ENCODE measurements at regions not wholly inside any gene's neighbourhood (a gene's known extent, or its start where the extent isn't known, plus 50 kb on each side); places are given as distances from the start of the nearest gene placed in this dataset.
"Not testable (repeated sequence)": the region's sequence is repeated elsewhere in the genome, so short reads cannot be mapped to it uniquely, and the experiment has no call there.

GRCh38 chr14:53408175-53408879 lies 255.2 kb upstream of the DDHD1 start:
- DNase-seq (ENCODE audit: low spot score) = no peak
- no peak for TF ChIP-seq CTCF (IDR thresholded peaks at IDR 0.05; ENCODE audit: extremely low read depth, missing control alignments)

DNA sequence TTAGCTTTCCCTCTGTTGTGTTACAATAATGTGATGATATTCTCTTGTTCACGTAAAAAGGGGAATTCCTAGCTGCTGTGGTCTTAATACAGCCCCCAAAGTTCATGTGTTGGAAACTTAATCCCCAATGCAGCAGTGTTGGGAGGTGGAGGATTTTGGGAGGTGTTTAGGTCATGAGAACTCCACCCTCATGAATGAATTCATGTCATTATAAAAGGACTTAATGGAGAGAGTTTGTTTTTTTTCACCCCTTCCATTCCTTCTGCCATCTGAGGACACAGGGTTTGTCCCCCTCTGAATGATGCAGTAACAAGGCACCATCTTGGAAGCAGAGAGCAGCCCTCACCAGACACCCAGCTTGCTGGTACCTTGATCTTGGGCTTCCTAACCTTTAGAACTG lies 253.4 kb upstream of the DDHD1 start:
- DNase-seq (ENCODE audit: low spot score) = no peak
- TF ChIP-seq CTCF (IDR thresholded peaks at IDR 0.05; ENCODE audit: extremely low read depth, missing control alignments) = no peak

- DNase-seq (ENCODE audit: low spot score) = no peak
- TF ChIP-seq CTCF (IDR thresholded peaks at IDR 0.05; ENCODE audit: extremely low read depth, missing control alignments) = no peak
Observed at GRCh38 chr14:53401646-53402045, 248.5 kb upstream of the DDHD1 start.

- TF ChIP-seq CTCF (IDR thresholded peaks at IDR 0.05; ENCODE audit: extremely low read depth, missing control alignments) = no peak
- DNase-seq (ENCODE audit: low spot score) = no peak
Observed at GRCh38 chr14:53399057-53399456, 245.9 kb upstream of the DDHD1 start.

DNA sequence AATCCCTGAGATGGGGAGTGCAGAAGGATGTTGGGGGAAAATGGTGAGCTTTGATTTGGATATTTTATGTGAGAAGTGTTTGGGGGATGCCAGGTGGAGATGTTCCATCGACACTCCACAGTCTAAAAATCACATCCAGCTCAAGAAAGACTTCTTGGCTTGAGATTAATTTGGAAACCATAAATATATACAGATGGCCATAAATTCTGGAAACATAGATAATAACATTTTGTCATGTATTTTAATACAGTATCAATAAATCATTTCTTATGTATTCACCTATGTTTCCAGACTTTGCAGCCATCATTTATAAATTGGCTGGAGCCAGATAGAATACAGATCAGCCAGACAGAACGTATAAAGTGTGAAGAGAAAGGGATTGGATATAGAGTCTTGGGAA lies 245.5 kb upstream of the DDHD1 start:
- no peak for TF ChIP-seq CTCF (IDR thresholded peaks at IDR 0.05; ENCODE audit: extremely low read depth, missing control alignments)

GRCh38 chr14:53395267-53395666 lies 242.1 kb upstream of the DDHD1 start:
- DNase-seq (ENCODE audit: low spot score) = not testable (repeated sequence)

More for the DNA sequence above, 245.5 kb upstream of the DDHD1 start:
- no peak for DNase-seq (ENCODE audit: low spot score)

DNA sequence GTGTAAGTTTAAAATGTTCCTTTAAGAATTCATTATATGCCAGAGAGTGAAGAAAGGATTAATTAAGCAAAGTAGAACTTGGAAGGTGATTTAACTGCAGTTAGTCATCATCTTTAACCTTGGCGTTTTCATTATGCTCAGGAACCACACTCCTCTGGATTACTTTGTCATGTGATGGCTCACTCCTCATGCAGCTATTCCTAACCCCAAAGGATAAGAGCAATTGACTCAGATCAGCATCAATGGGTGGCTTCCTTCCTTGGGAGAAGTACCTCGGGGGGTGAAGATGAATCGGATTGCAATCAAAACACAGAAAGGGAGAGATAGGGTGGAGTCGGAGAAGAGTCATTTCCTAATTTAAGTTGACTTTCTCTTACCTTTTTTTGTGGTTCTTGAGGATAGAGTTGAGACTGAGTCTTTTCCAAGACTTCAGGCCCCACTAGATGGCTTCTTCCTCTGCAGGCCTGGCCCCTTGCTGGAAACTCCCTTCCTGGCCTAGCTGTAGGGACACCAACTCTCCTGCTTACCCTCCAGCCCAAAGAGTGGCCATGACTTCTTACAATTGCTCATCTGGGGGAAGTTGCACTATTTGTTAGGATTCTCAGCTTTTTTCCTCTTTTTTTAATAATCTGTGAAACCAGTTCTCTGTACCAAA lies 238.6 kb upstream of the DDHD1 start:
- no peak for TF ChIP-seq CTCF (IDR thresholded peaks at IDR 0.05; ENCODE audit: extremely low read depth, missing control alignments)
- DNase-seq (ENCODE audit: low spot score) = no peak

- no peak for TF ChIP-seq CTCF (IDR thresholded peaks at IDR 0.05; ENCODE audit: extremely low read depth, missing control alignments)
- no peak for DNase-seq (ENCODE audit: low spot score)
Observed at GRCh38 chr14:53391156-53391555, 238.0 kb upstream of the DDHD1 start.

Data from GM20000 (cell line).